GM03348 (cell line): ENCODE measurements at regions not wholly inside any gene's neighbourhood (a gene's known extent, or its start where the extent isn't known, plus 50 kb on each side); places are given as distances from the start of the nearest gene placed in this dataset.
A peak's percentile ranks its signal among the peaks of the same experiment; 100 is the strongest.
"Not testable (repeated sequence)": the region's sequence is repeated elsewhere in the genome, so short reads cannot be mapped to it uniquely, and the experiment has no call there.

ENCODE experiments used
- DNase-seq: peaks from one replicate; pipeline ENCODE4 v3.0.0; 2012; ENCODE audit warnings: low spot score

DNA sequence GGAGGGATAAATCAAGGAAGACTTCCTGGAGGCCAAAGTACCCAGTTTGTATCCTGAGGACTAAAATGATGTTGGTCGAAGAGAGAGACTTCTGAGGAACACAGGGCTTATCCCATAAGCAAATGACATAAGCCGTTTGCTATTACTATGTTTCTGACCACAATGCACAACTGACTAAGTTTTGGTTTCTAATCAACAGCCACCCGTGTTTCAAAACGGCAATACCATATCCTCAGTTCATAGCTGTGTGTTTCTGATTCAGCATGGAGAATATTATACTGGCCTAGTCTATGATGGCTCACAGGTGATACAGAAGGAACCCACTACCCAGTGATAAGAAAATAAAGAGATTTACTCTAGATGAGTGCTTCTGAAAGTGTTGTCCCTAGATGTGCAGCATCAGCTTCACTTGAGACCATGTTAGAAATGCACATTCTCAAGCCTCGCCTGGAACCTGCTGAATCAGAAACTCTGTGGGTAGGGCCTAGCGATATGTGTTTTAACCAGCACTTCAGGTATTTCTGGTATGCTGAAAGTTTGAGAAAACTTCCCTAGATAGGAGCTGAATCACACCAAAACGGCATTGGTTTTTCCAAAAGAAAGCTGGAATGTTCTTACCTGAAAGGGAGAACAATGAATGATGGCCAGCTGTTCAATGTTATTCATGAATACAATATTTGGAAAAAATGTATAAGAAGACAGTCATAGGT is 639.7 kb upstream of the NR2F2 start:
- DNase-seq = no peak

DNA sequence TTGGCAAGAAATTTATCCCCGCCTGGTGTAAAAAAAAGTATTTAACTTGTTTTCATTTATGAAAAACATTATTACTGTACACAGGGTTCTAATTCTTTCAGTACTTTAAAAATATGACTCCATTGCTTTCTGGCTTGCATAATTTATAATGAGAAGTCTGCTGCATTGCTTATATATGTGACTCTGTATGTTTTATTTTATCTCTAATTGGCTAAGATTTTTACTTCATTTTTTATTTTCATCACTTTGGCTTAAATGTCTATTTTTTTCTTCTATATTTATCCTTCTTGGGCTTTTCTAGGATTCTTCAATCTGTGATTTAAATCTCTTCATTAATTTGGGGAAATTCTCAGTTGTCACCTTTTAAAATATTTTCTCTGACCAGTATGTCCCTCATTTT is 636.6 kb upstream of the NR2F2 start:
- no peak for DNase-seq

DNA sequence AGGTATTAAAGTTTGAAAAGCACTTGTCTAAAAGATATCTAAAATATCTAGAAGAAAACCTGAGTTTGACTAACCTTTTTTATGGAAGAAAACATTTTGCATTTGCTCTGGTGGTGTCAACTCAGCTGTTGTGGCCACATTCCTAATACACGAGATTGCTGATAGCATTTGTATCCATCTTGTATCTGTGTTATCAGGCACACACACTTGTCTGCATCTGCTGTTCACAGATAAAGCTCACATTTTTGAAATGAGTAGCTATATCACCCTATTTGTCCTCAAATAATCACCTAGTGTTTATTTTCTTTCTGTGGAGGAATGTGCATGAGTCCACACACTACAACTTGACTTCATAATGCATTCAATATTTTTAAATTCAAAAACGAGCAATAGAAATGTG is 632.3 kb upstream of the NR2F2 start:
- DNase-seq = no peak

DNA sequence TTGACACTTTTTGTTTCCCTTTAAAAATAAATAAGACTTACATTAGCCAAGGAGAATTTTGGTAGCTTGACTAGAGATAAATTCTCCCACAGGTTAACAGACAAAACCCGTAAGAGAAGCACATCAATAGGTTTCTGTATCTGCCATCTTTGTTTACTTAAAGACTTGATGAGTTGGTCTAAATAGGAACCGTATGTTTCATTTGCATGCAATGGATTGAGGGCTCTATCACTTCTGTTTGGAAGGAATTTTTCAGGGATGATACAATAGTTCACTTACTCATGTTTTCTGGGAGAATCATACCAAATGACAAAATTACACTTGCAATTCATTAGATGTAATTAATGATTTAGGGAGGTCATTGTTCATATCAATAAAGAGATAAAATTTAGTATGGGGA is 631.5 kb upstream of the NR2F2 start:
- peak; percentile 5 for DNase-seq

DNA sequence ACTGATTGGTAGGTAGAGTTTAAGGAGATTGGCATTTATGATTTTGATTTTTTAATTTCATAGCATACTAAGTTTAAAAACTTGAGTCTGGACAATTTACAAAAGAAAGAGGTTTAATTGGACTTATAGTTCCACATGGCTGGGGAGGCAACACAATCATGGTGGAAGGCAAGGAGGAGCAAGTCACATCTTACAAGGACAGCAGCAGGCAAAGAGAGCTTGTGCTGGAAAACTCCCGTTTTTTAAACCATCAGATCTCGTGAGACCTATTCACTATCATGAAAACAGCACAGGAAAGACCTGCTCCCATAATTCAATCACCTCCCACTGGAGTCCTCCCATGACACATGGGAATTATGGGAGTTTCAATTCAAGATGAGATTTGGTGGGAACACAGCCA is 630.9 kb upstream of the NR2F2 start:
- no peak for DNase-seq

DNA sequence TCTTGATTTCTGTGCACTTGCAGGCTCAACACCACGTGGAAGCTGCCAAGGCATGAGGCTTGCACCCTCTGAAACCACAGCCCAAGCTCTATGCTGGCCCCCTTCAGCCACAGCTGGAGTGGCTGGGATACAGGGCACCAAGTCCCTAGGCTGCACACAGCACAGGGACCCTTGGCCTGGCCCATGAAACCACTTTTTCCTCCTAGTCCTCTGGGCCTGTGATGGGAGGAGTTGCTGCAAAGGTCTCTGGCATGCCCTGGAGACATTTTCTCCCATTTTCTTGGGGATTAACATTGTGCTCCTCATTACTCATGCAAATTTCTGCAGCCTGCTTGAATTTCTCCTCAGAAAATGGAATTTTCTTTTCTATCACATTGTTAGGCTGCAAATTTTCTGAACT is 629.8 kb upstream of the NR2F2 start:
- DNase-seq = not testable (repeated sequence)

DNA sequence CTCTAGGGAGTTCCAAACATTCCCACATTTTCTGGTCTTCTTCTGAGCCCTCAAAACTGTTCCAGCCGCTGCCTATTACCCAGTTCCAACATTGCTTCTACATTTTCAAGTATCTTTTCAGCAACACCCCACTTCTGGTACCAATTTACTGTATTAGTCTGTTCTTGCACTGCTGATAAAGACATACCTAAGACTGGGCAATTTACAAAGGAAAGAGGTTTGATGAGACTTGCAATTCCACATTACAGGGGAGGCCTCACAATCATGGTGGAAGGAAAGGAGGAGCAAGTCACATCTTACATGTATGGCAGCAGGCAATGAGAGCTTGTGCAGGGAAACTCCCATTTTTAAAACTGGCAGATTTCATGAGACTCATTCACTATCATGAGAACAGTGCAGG is 629.1 kb upstream of the NR2F2 start:
- no peak for DNase-seq

DNA sequence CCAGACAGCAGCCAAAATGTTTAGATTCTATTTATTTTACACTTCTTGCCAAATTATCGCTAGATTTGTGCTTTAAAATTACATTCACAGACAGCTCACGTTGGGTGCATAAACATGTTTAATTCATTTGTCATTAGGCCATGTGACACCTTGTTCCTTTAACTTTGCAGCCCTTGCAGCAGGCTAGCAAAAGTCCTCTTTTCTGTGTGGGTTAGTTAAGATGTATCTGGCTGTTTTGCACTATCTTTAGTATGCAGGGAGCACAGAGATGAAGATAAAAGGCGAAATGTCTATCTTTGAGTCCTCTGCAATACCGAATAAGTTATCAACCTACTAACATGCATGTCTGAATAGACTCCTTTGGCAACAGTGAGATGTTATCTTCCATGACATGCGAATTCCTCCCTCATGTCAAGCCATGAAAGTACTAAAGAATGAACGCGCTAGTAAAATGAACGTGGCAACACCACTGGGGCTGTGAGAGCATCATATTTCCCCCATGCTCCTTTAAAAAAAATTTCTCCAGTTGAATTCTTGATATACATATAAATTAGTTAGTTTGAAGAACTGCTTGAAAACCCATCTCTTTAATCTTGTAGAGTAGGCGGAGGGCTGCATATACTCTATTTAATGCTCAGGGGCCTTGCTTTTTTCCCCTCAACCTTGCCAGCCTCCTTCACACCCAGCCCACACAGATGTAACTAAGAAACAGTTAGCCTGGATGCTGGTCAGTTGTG is 620.4 kb upstream of the NR2F2 start:
- DNase-seq = no peak

DNA sequence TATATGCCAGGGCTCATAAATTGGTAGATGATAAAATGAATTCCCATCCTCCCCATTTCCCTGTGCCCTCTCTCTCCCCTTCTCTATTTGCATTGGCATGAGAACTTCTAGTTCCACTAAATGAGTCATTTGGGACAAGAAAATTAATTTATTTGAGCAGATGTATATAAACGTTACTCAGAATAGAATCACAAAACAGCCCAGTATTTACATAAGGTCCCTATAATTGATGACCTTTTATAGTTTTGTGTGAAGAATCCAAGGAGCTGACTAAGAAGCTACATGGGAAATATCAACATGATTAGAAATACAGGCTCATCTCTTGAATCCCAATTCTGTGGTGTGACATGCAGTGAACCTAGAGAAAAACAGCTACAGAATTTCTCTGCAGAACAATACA is 617.7 kb upstream of the NR2F2 start:
- no peak for DNase-seq

DNA sequence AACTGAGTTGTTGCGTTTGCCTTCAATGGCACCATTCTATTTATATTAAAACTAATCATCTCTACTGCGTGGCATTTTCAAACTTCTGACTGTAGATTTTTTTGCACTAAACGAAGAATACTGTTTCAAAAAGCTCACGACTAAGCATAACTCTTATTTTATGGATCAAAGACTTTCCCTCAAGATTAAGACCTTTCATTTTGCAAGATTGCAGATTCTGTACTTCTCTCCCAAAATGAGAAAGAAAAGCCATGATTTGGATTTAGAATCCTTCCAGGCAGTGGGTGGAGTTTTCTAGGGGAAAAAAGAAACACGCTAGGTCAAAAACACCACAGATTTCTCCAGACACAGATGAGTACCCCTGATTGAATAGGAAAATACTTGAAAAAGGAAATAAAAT is 617.2 kb upstream of the NR2F2 start:
- DNase-seq = no peak

DNA sequence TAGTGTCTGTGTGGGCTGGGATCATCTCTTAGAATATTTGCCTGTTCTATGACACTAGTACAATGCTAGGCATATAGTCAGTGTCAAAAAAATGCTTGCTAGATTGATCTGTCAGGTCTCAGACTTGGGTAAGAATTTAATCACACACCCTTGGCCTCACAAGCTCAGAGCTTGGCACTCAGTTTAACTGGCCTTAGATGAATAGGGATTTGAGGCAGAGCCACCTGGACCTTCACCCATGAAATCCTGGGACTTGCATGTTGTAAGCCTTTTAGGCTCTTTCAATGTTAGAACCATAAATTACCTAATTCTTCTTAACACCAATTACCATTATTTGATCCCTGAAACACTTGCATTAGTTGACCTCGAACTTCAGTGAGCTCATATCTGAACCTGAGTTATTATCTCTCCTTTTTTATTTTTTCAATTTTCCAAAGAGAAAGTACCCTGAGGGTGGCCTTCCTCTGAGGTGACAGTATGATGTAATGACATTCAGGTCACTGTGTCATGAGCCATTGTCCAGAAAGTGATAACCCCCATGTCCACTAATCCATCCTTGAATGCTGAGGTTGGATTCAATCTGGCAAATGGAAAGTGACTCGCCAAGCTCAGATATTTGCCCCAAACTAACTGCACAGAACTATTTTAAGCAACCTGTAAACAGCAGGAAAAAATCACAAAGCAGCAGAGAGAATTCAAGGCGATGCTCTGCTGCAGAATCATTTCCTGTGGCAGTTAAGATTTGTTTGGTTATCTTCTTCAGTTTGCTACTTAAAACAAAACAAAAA is 615.2 kb upstream of the NR2F2 start:
- no peak for DNase-seq

DNA sequence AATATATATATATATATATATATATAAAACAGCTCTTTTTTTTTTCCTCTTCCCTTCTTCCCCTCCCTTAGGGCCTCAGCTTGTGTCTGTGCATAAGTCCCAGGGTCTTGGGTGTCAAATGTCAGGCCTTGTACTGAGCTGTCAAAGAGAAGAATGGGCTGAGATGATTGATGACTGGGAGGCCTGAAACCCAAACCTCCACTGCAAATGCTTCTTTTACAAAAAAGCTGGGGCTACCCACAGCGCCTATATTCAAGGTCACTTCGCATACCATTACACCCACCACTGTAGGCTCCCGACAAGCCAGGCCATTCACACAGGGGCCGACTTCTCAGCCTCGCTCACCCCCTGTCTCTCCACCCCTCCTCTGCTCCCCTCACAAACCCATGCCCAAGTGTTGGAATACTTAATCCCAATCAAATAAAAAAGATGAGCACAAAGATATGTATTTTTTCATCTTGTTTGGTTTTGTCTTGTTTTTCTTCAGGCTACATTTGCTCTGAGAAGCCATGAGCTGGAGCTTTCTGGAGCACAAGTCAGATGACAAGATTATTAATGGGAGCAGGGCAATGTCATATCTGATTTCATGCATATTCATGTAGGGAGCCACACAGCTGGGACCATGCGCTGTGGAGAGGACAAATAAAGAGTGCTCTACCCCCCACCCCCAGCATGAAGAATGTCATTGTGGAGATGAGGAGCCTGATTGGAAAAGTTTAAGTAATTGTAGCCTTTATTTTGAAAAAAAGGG is 614.4 kb upstream of the NR2F2 start:
- DNase-seq = no peak

DNA sequence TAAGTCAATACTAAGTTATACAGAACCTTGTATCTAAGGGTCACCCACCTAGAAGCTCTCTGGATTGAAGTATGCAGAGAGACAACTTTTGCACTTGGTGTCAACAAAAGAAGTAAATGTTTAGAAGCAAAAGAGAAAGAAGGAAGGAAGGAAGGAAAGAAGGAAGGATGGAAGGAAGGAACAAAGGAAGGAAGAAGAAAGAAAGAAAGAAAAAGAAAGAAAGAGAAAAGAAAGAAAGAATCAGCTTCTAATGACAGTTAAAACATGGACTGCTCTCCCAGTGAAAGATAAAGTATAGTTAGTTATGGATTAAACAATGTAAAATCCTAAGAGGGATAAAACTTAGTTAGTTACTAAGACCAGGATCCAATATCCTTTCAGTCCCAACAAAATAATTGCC is 613.8 kb upstream of the NR2F2 start:
- no peak for DNase-seq

DNA sequence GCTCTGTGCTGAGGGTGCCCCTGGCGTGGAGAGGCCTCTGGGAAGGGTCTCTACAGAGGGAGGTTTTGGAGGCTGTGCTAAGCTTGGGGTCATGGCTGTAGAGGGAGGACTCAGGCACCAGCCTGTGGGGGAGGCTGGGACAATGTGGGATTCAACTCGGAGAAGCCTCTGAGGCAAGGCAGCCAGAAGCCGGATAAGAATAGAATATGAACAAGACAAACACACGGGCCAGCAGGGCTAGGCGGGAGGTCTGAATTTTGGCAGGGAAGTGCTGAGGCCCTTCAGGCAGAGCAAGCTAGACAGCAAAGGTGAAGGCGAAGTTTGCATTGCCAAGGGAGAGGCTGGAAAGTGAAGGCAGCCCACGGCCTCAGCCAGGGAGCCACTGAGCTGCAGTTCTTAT is 612.1 kb upstream of the NR2F2 start:
- no peak for DNase-seq

DNA sequence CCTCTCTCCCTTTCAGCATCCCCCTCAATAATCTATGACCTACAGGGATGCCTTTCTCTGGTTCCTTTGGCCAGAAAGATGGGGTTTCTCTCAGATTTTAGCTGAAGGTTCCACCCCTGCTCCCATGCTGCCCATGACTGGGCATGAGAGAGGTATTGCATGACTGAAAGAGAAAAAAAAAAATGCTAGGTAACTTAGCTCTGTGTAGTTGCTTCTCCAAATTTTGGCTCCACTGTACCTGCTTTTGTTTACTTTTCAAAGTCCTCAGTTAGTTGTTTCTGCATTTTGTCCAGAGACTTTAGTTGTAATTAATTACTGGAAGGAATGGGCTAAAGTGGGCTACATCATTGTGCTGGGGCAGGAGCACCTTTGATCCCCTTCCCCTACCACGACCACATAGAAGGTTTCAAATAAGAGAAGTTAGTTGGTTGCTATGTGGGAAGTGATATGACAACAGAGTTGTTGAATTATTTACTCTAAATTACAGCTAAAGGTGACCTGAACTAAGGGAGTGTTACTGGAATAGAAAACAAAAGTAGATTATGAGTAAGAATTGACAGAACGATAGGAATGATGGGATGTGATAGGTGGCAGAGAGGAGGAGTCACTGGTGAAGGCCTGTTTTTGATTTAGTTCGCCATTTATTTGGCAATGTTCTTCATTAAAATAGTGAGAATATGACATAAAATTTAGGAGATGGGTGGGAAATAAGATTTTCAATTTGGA is 605.4 kb upstream of the NR2F2 start:
- DNase-seq = no peak

DNA sequence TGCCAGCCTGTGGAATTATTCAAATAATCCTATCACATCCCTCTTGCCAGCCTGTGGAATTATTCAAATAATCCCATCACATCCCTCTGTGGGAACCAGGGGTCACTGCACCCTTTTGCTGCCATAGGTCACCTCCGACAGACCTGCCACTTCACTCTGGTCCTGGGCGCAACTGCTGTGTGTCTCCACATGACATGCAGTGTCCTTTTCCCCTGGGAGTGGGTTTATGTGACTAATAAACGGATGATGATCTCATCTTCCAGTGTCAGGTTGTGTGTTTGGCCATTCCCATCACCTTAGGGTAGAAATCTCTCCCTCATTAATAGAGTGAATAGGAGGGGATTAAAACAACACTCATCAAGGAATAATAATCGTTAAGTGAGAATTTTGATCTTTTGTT is 603.6 kb upstream of the NR2F2 start:
- no peak for DNase-seq

DNA sequence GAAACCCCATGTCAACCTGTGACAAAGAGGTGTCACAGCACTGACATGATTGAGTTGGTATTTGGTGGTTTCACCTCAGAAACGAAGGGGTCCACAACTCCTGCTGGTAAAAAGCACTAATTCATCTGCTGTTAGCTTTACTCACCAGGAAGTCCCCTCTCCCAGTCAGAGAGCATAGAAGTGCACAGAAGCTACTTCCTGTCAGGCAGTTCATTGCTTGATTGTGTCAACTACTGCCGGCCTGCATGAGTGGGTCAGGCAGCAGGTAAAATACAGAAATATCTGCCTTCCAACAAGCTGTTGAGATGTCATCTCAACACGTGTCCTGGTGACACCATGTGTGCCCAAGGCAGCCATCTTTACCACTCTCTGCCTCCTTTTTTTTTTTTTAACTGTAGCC is 596.6 kb upstream of the NR2F2 start:
- DNase-seq = no peak

DNA sequence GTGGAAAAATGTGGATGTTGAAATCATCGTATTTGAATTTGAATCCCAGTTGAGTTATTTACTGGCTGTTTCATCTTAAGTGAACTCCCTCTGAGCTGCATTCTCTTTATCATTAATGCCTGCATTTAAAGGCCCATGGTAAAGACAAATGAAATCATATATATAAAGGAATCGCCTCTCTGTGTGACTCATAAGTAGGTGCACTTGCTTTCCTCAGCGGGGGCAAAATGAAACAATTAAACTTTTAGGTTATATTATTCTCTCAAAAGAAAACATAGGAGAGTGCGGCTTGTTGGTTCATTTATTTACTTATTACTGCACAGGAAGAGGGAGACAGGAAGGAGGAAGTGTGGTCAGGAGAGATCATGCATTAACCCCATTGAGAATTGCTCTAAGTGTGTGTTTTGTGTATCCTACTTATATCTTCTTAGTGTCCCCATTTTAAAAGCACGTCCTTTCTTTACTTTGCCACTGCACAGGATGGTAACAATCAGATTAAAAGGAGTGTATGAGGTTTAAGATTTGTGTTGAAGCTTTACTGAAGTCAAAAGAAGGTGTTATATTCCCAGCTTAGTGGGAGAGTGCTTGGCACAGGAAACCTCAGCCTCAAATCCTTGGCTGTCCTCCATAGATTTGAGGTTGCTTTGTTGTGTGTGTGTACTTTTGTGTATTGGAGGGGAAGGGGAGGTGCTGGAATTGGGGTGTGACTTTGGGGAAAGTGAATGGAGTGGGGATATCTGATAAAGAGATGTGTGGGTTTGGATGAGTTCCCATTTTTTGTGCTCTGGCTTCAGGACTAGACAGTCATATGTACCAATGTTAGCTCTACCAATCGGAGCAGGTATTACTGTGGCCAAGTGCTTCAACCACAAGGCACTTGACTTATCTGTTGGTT is 595.8 kb upstream of the NR2F2 start:
- no peak for DNase-seq

DNA sequence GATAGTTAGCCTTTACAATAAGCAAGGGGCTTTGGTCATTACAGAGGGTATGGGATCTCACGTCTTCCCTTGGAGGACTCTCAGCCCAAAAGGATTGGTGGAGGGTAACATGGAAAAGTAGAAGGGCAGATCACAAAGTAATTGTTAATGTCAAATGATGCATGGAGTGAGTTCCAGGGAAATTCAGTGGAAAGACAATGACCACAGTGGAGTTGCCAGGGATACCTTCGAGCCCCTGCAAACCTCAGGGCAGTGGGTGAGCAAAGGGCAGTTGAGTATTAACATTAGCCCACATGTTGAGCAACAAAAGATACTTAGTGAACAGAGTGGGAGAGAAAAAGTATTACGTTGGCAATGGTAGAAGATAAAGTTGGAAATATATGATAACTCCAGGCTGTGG is 593.4 kb upstream of the NR2F2 start:
- no peak for DNase-seq

DNA sequence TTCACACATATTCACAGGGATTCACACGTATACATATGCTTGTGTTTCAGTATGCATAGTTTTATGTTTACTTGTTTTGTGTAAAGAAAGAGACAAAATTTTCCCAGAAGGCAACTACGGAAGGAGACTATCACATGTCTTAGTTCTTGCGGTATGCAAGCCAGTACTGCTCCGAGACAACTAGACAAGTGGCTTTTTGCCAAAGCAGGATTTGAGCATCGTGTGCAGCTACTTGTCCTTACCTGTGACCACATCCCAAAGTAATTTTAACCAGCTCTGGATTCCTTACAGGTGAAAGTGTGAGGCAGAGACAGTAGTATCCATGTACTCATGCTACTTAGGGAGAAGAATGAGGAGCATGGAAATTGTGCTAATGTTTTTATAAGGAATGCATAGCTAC is 591.4 kb upstream of the NR2F2 start:
- no peak for DNase-seq

DNA sequence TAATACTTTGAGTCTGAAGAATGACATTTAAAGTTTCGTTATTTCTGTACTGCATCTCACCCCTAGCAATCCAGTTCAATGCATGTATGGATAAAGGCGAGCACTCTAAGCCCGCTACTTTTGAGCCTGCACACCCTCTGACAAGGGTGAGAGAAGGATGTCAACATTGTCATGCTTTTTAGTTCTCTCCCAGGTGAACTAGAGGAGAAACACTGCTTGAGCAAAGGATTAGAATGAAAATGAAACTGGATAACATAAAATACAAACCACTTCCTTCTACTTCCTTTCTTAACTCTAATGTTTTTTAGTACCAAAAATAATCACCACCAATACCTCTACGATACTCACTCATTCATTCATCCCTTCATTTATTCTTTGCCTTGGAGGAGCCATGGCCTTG is 588.7 kb upstream of the NR2F2 start:
- DNase-seq = no peak
